Parathyroid adenoma (tissue), 2 donors: ENCODE measurements at regions not wholly inside any gene's neighbourhood (a gene's known extent, or its start where the extent isn't known, plus 50 kb on each side); places are given as distances from the start of the nearest gene placed in this dataset.

Source experiments
- H2AFZ ChIP-seq: fragments of 300-600 bp; sonication (generic); one replicate; pipeline ENCODE4 v1.7.0; 2017; ENCODE audit warnings: antibody characterized with exemption, mild to moderate bottlenecking
- H3K27ac ChIP-seq: fragments of 300-600 bp; sonication (generic); one replicate; pipeline ENCODE4 v1.7.0; 2017
- H3K27me3 ChIP-seq: fragments of 300-600 bp; sonication (generic); one replicate; pipeline ENCODE4 v1.7.0; 2017; ENCODE audit warnings: low read length; ENCODE audit not compliant: control insufficient read depth, insufficient read depth
- H3K36me3 ChIP-seq: fragments of 300-600 bp; sonication (generic); one replicate; pipeline ENCODE4 v1.7.0; 2017; ENCODE audit warnings: low read length; ENCODE audit not compliant: control insufficient read depth, insufficient read depth
- H3K4me1 ChIP-seq: fragments of 300-600 bp; sonication (generic); one replicate; pipeline ENCODE4 v1.7.0; 2017; ENCODE audit warnings: control low read depth
- H3K4me2 ChIP-seq: fragments of 300-600 bp; sonication (generic); one replicate; pipeline ENCODE4 v1.7.0; 2017; ENCODE audit warnings: low read length
- H3K4me3 ChIP-seq: fragments of 300-600 bp; sonication (generic); one replicate; pipeline ENCODE4 v1.7.0; 2017; ENCODE audit warnings: low read depth, low read length
- H3K79me2 ChIP-seq: fragments of 300-600 bp; sonication (generic); one replicate; pipeline ENCODE4 v1.7.0; 2017; ENCODE audit warnings: control low read depth
- H3K9ac ChIP-seq: fragments of 300-600 bp; sonication (generic); one replicate; pipeline ENCODE4 v1.7.0; 2017; ENCODE audit warnings: mild to moderate bottlenecking
- H3K9me3 ChIP-seq: fragments of 300-600 bp; sonication (generic); one replicate; pipeline ENCODE4 v1.7.0; 2017; ENCODE audit warnings: low read length; ENCODE audit not compliant: control insufficient read depth
- TF ChIP-seq, protein P1 (sequence below): fragments of 300-600 bp; sonication (generic); IDR thresholded peaks from one replicate; pipeline ENCODE4 v1.7.0; 2017; ENCODE audit warnings: antibody characterized with exemption, mild to moderate bottlenecking
- donor health status: primary hyperparathyroidism.

DNA sequence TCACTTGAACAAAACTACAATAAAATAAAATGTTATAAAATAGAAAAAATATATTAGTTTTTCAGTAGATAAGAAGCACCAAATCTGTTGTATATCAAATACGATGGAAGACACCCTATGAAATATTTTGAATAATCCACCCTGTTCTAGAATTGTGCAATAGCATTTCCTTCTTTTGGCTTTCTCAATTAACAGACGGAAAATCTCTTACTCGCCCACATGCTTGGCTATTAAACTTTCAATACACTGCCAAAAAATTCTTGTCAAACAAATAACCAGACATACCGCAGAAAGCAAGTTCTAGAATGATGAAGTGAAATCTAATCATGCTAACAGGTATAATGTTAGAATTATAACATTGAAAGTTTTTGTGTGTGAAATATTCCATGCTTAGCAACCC is 671.6 kb upstream of the SLIT2 start:
- Histone ChIP-seq H3K36me3 (no peaks in the 10 kb centered on the region), H3K9ac (no peak overlapping the region), H3K9me3 (no peaks in the 10 kb centered on the region), H3K4me3 (no peak overlapping the region), H2AFZ (no peak overlapping the region), H3K79me2 (no peaks in the 10 kb centered on the region), H3K27me3 (no peaks in the 10 kb centered on the region), H3K4me1 (no peaks in the 10 kb centered on the region), H3K27ac (no peak overlapping the region), H3K4me2 (no peak overlapping the region)
- TF ChIP-seq, protein P1, sequence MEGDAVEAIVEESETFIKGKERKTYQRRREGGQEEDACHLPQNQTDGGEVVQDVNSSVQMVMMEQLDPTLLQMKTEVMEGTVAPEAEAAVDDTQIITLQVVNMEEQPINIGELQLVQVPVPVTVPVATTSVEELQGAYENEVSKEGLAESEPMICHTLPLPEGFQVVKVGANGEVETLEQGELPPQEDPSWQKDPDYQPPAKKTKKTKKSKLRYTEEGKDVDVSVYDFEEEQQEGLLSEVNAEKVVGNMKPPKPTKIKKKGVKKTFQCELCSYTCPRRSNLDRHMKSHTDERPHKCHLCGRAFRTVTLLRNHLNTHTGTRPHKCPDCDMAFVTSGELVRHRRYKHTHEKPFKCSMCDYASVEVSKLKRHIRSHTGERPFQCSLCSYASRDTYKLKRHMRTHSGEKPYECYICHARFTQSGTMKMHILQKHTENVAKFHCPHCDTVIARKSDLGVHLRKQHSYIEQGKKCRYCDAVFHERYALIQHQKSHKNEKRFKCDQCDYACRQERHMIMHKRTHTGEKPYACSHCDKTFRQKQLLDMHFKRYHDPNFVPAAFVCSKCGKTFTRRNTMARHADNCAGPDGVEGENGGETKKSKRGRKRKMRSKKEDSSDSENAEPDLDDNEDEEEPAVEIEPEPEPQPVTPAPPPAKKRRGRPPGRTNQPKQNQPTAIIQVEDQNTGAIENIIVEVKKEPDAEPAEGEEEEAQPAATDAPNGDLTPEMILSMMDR: no peak

DNA sequence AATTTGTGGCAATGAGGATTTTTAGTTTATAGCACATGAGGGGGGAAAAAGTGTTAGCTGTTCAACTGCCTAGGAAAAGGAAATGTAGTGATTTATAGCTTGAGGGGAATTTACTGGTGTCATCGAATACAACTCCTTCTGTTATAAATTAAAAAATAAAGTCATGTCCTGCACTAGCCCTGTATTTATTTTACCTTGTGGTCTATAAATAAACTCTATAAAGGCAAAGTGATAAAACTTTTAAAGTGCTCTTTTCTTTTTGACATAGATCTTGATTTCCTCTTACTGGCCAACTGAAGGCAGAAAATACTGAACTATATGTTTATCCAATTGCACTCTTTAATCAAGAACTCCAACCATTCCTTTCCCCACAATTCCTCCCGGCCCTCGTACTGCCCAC is 672.1 kb upstream of the SLIT2 start:
- Histone ChIP-seq H3K27me3 (no peaks in the 10 kb centered on the region), H3K27ac (no peak overlapping the region), H3K36me3 (no peaks in the 10 kb centered on the region), H3K4me1 (no peaks in the 10 kb centered on the region), H3K4me3 (no peak overlapping the region), H2AFZ (no peak overlapping the region), H3K9me3 (no peaks in the 10 kb centered on the region), H3K4me2 (no peak overlapping the region), H3K79me2 (no peaks in the 10 kb centered on the region), H3K9ac (no peak overlapping the region)
- TF ChIP-seq, protein P1: no peak

DNA sequence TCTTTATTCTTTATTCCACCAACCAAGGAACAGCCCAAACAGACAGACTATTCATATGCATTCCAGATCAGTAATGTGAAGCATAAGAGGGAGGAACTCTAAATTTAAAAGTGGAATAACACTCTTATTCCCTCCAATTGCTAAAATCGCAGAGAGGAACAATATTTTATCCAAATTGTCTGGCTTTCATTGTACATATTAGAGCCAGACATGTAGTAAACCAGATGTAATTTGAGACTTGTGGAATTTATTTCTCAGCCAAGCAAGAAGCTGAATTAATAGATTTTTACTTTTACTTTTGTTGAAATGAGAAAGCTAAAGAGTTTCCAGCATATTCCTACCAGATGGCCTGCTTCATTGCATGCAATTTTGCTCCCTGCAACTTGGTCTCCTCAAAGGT is 674.6 kb upstream of the SLIT2 start:
- TF ChIP-seq, protein P1: no peak
- no peak overlapping the region for H3K4me3 ChIP-seq
- H3K36me3 ChIP-seq: no peaks in the 10 kb centered on the region
- H3K79me2 ChIP-seq: no peaks in the 10 kb centered on the region
- H3K4me1 ChIP-seq: no peaks in the 10 kb centered on the region
- no peak overlapping the region for H3K9ac ChIP-seq
- H3K9me3 ChIP-seq: no peaks in the 10 kb centered on the region
- no peak overlapping the region for H3K4me2 ChIP-seq
- no peak overlapping the region for H2AFZ ChIP-seq
- no peaks in the 10 kb centered on the region for H3K27me3 ChIP-seq
- no peak overlapping the region for H3K27ac ChIP-seq

DNA sequence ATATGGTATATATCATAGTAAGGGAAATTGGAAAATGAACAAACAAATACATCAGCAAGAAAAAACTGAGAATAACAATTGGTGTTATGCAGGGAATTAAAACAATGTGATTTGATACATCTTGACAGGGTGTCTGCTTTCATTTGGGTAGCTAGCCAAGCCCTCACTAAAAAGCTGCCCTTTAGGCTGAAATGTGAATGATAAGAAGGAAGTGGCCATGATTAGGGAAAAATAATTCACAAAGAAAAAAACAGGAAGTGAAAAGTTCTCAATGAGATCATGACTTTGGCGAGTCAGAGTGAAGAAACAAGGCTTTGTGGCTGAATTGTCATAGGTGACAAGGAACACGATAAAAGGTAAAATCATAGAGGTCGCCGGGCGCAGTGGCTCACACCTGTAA is 675.8 kb upstream of the SLIT2 start:
- H3K4me1 ChIP-seq: no peaks in the 10 kb centered on the region
- TF ChIP-seq, protein P1: no peak
- H3K79me2 ChIP-seq: no peaks in the 10 kb centered on the region
- H3K36me3 ChIP-seq: no peaks in the 10 kb centered on the region
- no peak overlapping the region for H3K9ac ChIP-seq
- no peak overlapping the region for H3K27ac ChIP-seq
- no peaks in the 10 kb centered on the region for H3K27me3 ChIP-seq
- no peak overlapping the region for H3K4me2 ChIP-seq
- H3K9me3 ChIP-seq: no peaks in the 10 kb centered on the region
- H3K4me3 ChIP-seq: no peak overlapping the region
- no peak overlapping the region for H2AFZ ChIP-seq

DNA sequence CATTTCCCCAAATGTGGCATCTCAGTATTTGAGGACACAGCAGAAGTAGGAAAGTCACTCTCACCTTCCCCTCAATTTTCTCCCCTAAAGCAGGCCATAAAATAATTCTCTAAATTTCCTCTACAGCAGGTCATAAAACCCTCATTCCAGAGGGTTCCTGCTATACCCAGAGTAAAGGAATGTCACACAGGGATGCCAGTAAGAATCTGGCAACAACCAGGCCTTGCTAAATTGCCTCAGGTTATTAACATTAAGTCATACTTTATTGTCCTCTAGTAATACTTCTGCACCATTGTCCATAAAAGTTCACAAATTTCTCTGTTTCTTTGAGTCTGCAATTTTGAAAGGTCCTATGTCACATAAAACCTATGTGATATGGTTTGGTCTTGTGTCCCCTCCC is 685.7 kb upstream of the SLIT2 start:
- Histone ChIP-seq H3K9ac (no peak overlapping the region), H3K4me1 (no peaks in the 10 kb centered on the region)

More for the DNA sequence above, 685.7 kb upstream of the SLIT2 start:
- Histone ChIP-seq H2AFZ (no peak overlapping the region), H3K36me3 (no peaks in the 10 kb centered on the region), H3K4me2 (no peak overlapping the region), H3K27me3 (no peaks in the 10 kb centered on the region), H3K9me3 (no peaks in the 10 kb centered on the region), H3K27ac (no peak overlapping the region), H3K79me2 (no peaks in the 10 kb centered on the region), H3K4me3 (no peak overlapping the region)
- TF ChIP-seq, protein P1: no peak
